HEK293 (cell line): ENCODE measurements at regions not wholly inside any gene's neighbourhood (a gene's known extent, or its start where the extent isn't known, plus 50 kb on each side); places are given as distances from the start of the nearest gene placed in this dataset.

ENCODE experiments used
- KLF8 ChIP-seq: fragments of 450-650 bp; formaldehyde crosslinking; IDR thresholded peaks from 2 replicates; pipeline ENCODE4 v1.5.1; 2016; ENCODE audit warnings: missing biosample characterization, missing genetic modification characterization
- KLF9 ChIP-seq: fragments of 450-650 bp; formaldehyde crosslinking; IDR thresholded peaks from 2 replicates; pipeline ENCODE4 v1.5.1; 2016; ENCODE audit warnings: missing biosample characterization, missing genetic modification characterization, low read depth
- TCF7L2 ChIP-seq: IDR thresholded peaks from 2 replicates; pipeline ENCODE4 v1.6.1; 2011; ENCODE audit warnings: low read depth, mild to moderate bottlenecking, inconsistent platforms, low read length, moderate library complexity, borderline replicate concordance
- YY1 ChIP-seq: fragments of 450-650 bp; formaldehyde crosslinking; IDR thresholded peaks from 2 replicates; pipeline ENCODE4 v1.5.1; 2018; ENCODE audit warnings: missing biosample characterization, missing genetic modification characterization
- ZBTB7A ChIP-seq: fragments of 450-650 bp; formaldehyde crosslinking; IDR thresholded peaks from 2 replicates; pipeline ENCODE4 v1.5.1; 2016; ENCODE audit warnings: low read depth, missing biosample characterization, missing genetic modification characterization
- ZFP69B ChIP-seq: fragments of 450-650 bp; formaldehyde crosslinking; IDR thresholded peaks from 2 replicates; pipeline ENCODE4 v1.5.1; 2016; ENCODE audit warnings: missing biosample characterization, missing genetic modification characterization
- ZNF776 ChIP-seq: fragments of 450-650 bp; formaldehyde crosslinking; IDR thresholded peaks from 2 replicates; pipeline ENCODE4 v1.5.0; 2017; ENCODE audit warnings: missing biosample characterization, missing genetic modification characterization, borderline replicate concordance
- TF ChIP-seq, protein P1 (sequence below): fragments of 450-650 bp; formaldehyde crosslinking; IDR thresholded peaks from 2 replicates; pipeline ENCODE4 v1.5.1; 2016; ENCODE audit warnings: missing biosample characterization, missing genetic modification characterization
- TF ChIP-seq, protein P2 (sequence below): fragments of 450-650 bp; formaldehyde crosslinking; IDR thresholded peaks from 2 replicates; pipeline ENCODE4 v1.5.1; 2016; ENCODE audit warnings: missing biosample characterization, missing genetic modification characterization
- TF ChIP-seq, protein P3 (sequence below): IDR thresholded peaks from 2 replicates; pipeline ENCODE4 v1.6.1; 2011; ENCODE audit warnings: mild to moderate bottlenecking, low read depth, low read length, borderline replicate concordance
- TF ChIP-seq, protein P4 (sequence below): fragments of 450-650 bp; formaldehyde crosslinking; IDR thresholded peaks from 2 replicates; pipeline ENCODE4 v1.5.1; 2016; ENCODE audit warnings: missing biosample characterization, missing genetic modification characterization, low read depth

DNA sequence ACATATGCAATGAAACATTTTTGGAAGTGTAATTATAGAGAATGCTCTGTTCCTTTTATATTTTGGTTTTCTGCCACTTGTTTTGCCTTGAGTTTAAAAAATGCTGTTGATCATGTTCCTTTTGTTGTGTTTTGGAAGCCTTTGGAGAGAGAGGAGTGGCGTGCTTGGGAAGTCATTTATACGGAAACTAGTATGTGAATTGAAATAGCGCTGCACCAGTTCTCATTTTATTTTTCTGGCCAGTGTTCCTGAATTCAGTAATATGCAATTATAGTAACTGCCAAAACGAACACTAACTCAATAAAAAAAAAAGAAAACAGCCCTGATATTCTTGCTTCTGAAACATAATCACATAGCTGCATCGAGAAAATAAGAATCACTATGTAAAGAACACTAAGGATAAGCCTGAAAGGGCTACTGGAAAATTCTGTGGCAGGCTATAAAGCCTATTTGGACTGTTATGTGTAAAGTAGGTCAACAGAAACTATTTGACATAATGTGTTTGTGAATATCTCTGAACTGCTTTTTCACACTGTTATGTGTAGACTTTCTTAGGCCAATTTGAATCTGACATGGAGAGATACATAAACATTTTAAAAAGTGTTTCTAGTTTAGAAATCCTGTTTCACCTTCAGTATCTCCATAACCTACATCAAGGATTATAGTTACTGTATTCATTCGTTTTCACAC lies 742.0 kb downstream of the KCNT2 start:
- TF ChIP-seq, protein P1, sequence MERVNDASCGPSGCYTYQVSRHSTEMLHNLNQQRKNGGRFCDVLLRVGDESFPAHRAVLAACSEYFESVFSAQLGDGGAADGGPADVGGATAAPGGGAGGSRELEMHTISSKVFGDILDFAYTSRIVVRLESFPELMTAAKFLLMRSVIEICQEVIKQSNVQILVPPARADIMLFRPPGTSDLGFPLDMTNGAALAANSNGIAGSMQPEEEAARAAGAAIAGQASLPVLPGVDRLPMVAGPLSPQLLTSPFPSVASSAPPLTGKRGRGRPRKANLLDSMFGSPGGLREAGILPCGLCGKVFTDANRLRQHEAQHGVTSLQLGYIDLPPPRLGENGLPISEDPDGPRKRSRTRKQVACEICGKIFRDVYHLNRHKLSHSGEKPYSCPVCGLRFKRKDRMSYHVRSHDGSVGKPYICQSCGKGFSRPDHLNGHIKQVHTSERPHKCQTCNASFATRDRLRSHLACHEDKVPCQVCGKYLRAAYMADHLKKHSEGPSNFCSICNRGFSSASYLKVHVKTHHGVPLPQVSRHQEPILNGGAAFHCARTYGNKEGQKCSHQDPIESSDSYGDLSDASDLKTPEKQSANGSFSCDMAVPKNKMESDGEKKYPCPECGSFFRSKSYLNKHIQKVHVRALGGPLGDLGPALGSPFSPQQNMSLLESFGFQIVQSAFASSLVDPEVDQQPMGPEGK (tag by site-specific recombination) = no peak
- TF ChIP-seq TCF7L2 (no peak), KLF9 (no peak), ZNF776 (tag by site-specific recombination) (no peak), YY1 (tag by site-specific recombination) (no peak), KLF8 (tag by site-specific recombination) (no peak), ZFP69B (tag by site-specific recombination) (no peak), ZBTB7A (tag by site-specific recombination) (no peak)
- TF ChIP-seq, protein P2, sequence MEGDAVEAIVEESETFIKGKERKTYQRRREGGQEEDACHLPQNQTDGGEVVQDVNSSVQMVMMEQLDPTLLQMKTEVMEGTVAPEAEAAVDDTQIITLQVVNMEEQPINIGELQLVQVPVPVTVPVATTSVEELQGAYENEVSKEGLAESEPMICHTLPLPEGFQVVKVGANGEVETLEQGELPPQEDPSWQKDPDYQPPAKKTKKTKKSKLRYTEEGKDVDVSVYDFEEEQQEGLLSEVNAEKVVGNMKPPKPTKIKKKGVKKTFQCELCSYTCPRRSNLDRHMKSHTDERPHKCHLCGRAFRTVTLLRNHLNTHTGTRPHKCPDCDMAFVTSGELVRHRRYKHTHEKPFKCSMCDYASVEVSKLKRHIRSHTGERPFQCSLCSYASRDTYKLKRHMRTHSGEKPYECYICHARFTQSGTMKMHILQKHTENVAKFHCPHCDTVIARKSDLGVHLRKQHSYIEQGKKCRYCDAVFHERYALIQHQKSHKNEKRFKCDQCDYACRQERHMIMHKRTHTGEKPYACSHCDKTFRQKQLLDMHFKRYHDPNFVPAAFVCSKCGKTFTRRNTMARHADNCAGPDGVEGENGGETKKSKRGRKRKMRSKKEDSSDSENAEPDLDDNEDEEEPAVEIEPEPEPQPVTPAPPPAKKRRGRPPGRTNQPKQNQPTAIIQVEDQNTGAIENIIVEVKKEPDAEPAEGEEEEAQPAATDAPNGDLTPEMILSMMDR (tag by site-specific recombination) = no peak
- TF ChIP-seq, protein P3, sequence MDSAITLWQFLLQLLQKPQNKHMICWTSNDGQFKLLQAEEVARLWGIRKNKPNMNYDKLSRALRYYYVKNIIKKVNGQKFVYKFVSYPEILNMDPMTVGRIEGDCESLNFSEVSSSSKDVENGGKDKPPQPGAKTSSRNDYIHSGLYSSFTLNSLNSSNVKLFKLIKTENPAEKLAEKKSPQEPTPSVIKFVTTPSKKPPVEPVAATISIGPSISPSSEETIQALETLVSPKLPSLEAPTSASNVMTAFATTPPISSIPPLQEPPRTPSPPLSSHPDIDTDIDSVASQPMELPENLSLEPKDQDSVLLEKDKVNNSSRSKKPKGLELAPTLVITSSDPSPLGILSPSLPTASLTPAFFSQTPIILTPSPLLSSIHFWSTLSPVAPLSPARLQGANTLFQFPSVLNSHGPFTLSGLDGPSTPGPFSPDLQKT = no peak
- TF ChIP-seq, protein P4, sequence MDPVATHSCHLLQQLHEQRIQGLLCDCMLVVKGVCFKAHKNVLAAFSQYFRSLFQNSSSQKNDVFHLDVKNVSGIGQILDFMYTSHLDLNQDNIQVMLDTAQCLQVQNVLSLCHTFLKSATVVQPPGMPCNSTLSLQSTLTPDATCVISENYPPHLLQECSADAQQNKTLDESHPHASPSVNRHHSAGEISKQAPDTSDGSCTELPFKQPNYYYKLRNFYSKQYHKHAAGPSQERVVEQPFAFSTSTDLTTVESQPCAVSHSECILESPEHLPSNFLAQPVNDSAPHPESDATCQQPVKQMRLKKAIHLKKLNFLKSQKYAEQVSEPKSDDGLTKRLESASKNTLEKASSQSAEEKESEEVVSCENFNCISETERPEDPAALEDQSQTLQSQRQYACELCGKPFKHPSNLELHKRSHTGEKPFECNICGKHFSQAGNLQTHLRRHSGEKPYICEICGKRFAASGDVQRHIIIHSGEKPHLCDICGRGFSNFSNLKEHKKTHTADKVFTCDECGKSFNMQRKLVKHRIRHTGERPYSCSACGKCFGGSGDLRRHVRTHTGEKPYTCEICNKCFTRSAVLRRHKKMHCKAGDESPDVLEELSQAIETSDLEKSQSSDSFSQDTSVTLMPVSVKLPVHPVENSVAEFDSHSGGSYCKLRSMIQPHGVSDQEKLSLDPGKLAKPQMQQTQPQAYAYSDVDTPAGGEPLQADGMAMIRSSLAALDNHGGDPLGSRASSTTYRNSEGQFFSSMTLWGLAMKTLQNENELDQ (tag by site-specific recombination) = no peak
